CD4-positive, alpha-beta T cell (primary cell): ENCODE measurements at regions not wholly inside any gene's neighbourhood (a gene's known extent, or its start where the extent isn't known, plus 50 kb on each side); places are given as distances from the start of the nearest gene placed in this dataset.

Source experiments
- ATAC-seq: fragments of 200-7000 bp; cut with Tn5 transposase; one replicate; pipeline ENCODE4 v1.10.0; 2022; ENCODE audit warnings: mild to moderate bottlenecking; ENCODE audit not compliant: poor library complexity
- CTCF ChIA-PET: fragments of 350-600 bp; sonication (Branson Sonifier 250); formaldehyde crosslinking; loops from one replicate; lab custom pipeline; 2021; ENCODE audit warnings: antibody characterized with exemption, inconsistent platforms; lab: Charles Lee
- POLR2A ChIA-PET: fragments of 350-600 bp; sonication (Branson Sonifier 250); formaldehyde crosslinking; loops from one replicate; lab custom pipeline; 2021; ENCODE audit warnings: antibody characterized with exemption, inconsistent platforms; lab: Charles Lee
- DNase-seq, 14 experiments: peaks; one replicate each; pipeline ENCODE4 v3.0.0-alpha.2; 2013 to 2020; ENCODE audit warnings: mixed read lengths in 2 of 14
- H3K27ac ChIP-seq, 2 donors: one replicate each; pipeline versions ENCODE4 v1.5.1 to v1.7.0; 2013; ENCODE audit warnings: low read length in 2 of 2, low read depth in 1 of 2, mild to moderate bottlenecking in 1 of 2
- H3K27me3 ChIP-seq, 2 experiments: 1 replicate in 1 of 2; 2 replicates in 1 of 2; pipeline versions ENCODE4 v1.6.1 to v1.7.0; 2013; ENCODE audit warnings: low read length in 2 of 2, control low read depth in 1 of 2, mild to moderate bottlenecking in 1 of 2, moderate library complexity in 1 of 2; ENCODE audit not compliant: insufficient read depth in 2 of 2, control insufficient read depth in 1 of 2
- H3K36me3 ChIP-seq: one replicate; pipeline ENCODE4 v1.6.1; 2013; ENCODE audit warnings: low read length, control low read depth; ENCODE audit not compliant: insufficient read depth
- H3K4me1 ChIP-seq: one replicate; pipeline ENCODE4 v1.6.1; 2013; ENCODE audit warnings: low read length, control low read depth; ENCODE audit not compliant: insufficient read depth
- H3K4me3 ChIP-seq: one replicate; pipeline ENCODE4 v1.5.1; 2013; ENCODE audit warnings: mild to moderate bottlenecking, low read length, moderate library complexity
- H3K9me3 ChIP-seq, 2 experiments: 1 replicate in 1 of 2; 2 replicates in 1 of 2; pipeline versions ENCODE4 v1.6.1 to v1.7.0; 2013; ENCODE audit warnings: low read length in 2 of 2, mild to moderate bottlenecking in 2 of 2, control low read depth in 1 of 2, moderate library complexity in 1 of 2; ENCODE audit not compliant: control insufficient read depth in 1 of 2, insufficient read depth in 1 of 2
- H3K27ac Mint-ChIP-seq: one replicate; pipeline ENCODE4 v1.8.0; 2020; ENCODE audit warnings: mixed read lengths
- H3K27me3 Mint-ChIP-seq: one replicate; pipeline ENCODE4 v1.8.0; 2021; ENCODE audit warnings: mixed read lengths
- H3K36me3 Mint-ChIP-seq: one replicate; pipeline ENCODE4 v1.8.0; 2021; ENCODE audit warnings: low read depth, mixed read lengths
- H3K4me1 Mint-ChIP-seq: one replicate; pipeline ENCODE4 v1.8.0; 2021; ENCODE audit warnings: low read depth, mixed read lengths
- H3K4me3 Mint-ChIP-seq: one replicate; pipeline ENCODE4 v1.8.0; 2020; ENCODE audit warnings: mild to moderate bottlenecking, mixed read lengths
- H3K9me3 Mint-ChIP-seq: one replicate; pipeline ENCODE4 v1.8.0; 2020; ENCODE audit warnings: mixed read lengths
- intact Hi-C, 2 experiments: fragments of 100-400 bp; cut with DNase I in 1 of 2; cut with micrococcal nuclease in 1 of 2; formaldehyde crosslinking; loops; one replicate each; pipeline versions ENCODE4 v1.15.1 to v1.9.0; 2023 to 2025; cut with DNase I, micrococcal nuclease
- TF ChIP-seq, protein P1 (sequence below): fragments of 200-600 bp; IDR thresholded peaks from one replicate; pipeline ENCODE4 v1.8.0; 2022; ENCODE audit warnings: antibody characterized with exemption, mild to moderate bottlenecking

GRCh38 chr1:20413776-20414140, 72.3 kb downstream of the CAMK2N1 start:
- TF ChIP-seq, protein P1, sequence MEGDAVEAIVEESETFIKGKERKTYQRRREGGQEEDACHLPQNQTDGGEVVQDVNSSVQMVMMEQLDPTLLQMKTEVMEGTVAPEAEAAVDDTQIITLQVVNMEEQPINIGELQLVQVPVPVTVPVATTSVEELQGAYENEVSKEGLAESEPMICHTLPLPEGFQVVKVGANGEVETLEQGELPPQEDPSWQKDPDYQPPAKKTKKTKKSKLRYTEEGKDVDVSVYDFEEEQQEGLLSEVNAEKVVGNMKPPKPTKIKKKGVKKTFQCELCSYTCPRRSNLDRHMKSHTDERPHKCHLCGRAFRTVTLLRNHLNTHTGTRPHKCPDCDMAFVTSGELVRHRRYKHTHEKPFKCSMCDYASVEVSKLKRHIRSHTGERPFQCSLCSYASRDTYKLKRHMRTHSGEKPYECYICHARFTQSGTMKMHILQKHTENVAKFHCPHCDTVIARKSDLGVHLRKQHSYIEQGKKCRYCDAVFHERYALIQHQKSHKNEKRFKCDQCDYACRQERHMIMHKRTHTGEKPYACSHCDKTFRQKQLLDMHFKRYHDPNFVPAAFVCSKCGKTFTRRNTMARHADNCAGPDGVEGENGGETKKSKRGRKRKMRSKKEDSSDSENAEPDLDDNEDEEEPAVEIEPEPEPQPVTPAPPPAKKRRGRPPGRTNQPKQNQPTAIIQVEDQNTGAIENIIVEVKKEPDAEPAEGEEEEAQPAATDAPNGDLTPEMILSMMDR: no peak
- H3K27ac ChIP-seq: no peak overlapping the region
- H3K4me1 ChIP-seq: no peaks in the 10 kb centered on the region
- no peaks in the 10 kb centered on the region for H3K4me1 Mint-ChIP-seq
- ATAC-seq (no peak), DNase-seq (no peak)
- no peak overlapping the region for H3K4me3 ChIP-seq
- H3K27ac Mint-ChIP-seq: no peak overlapping the region
- H3K9me3 ChIP-seq: no peaks in the 10 kb centered on the region
- POLR2A ChIA-PET: no interaction called here
- H3K27me3 Mint-ChIP-seq: peaks cover 18% of the 10 kb centered on the region
- intact Hi-C loops: no loop called here
- peaks cover 11 to 16% of the 10 kb centered on the region in 2 experiments for H3K27me3 ChIP-seq
- H3K36me3 ChIP-seq: no peaks in the 10 kb centered on the region
- H3K4me3 Mint-ChIP-seq: no peak overlapping the region
- no peaks in the 10 kb centered on the region for H3K36me3 Mint-ChIP-seq
- H3K9me3 Mint-ChIP-seq: no peaks in the 10 kb centered on the region
- CTCF ChIA-PET: no interaction called here

GRCh38 chr1:20413136-20413775, 72.8 kb downstream of the CAMK2N1 start:
- Mint-ChIP-seq H3K9me3 (no peaks in the 10 kb centered on the region), H3K4me1 (no peaks in the 10 kb centered on the region), H3K27ac (no peak overlapping the region), H3K27me3 (peaks cover 13% of the 10 kb centered on the region), H3K4me3 (no peak overlapping the region), H3K36me3 (no peaks in the 10 kb centered on the region)
- ATAC-seq (no peak), DNase-seq (no peak)
- H3K36me3 ChIP-seq: no peaks in the 10 kb centered on the region
- H3K4me3 ChIP-seq: no peak overlapping the region
- no peaks in the 10 kb centered on the region for H3K9me3 ChIP-seq
- ChIA-PET CTCF (no interaction called here), POLR2A (no interaction called here)
- no peaks in the 10 kb centered on the region for H3K4me1 ChIP-seq
- peaks cover 6 to 11% of the 10 kb centered on the region in 2 experiments for H3K27me3 ChIP-seq
- intact Hi-C loops: no loop called here
- TF ChIP-seq, protein P1: no peak
- H3K27ac ChIP-seq: no peak overlapping the region

- DNase-seq (no peak), ATAC-seq (no peak)
- CTCF ChIA-PET: no interaction called here
- POLR2A ChIA-PET: no interaction called here
- H3K9me3 ChIP-seq: no peaks in the 10 kb centered on the region
- peaks cover 15% of the 10 kb centered on the region for H3K27me3 Mint-ChIP-seq
- no peaks in the 10 kb centered on the region for H3K9me3 Mint-ChIP-seq
- H3K36me3 Mint-ChIP-seq: no peaks in the 10 kb centered on the region
- no peaks in the 10 kb centered on the region for H3K36me3 ChIP-seq
- H3K4me3 Mint-ChIP-seq: no peak overlapping the region
- no peaks in the 10 kb centered on the region for H3K4me1 Mint-ChIP-seq
- H3K27ac Mint-ChIP-seq: no peak overlapping the region
- TF ChIP-seq, protein P1: no peak
- no peak overlapping the region for H3K27ac ChIP-seq
- peaks cover 0 to under 1% of the 10 kb centered on the region in 2 experiments for H3K27me3 ChIP-seq
- H3K4me1 ChIP-seq: no peaks in the 10 kb centered on the region
- intact Hi-C loops: no loop called here
- no peak overlapping the region for H3K4me3 ChIP-seq
Measured at GRCh38 chr1:20411196-20411980, 74.6 kb downstream of the CAMK2N1 start.
